ENCODE measurements at regions not wholly inside any gene's neighbourhood (a gene's known extent, or its start where the extent isn't known, plus 50 kb on each side); places are given as distances from the start of the nearest gene placed in this dataset.

DNA sequence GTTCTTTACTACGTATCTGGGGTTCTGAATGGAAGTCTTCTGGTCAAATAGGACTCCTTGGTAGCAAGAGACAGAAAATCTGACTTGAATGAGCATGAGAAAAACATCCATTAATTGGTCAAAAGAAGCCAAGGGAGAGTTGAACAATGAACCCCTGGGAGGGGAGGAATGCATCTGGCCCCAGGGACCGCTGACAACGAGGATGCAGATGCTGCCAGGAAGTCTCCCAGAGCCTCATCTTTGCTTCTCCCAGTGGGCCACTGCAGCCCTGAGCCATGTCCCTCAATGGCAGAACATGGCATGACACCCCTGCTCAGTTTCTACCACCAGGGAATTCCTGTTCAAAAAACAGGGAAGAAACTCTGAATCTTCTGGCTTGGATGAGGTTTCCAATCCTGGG, 50.5 kb upstream of the ICE1 start:
- H3K9me3 ChIP-seq (replicated peaks in 1 of 2; ENCODE audit: control insufficient read depth in 1 of 2, insufficient read depth in 1 of 2, low read length in 2 of 2) = peaks cover 0 to 20% of the 10 kb centered on the region in 2 donors

DNA sequence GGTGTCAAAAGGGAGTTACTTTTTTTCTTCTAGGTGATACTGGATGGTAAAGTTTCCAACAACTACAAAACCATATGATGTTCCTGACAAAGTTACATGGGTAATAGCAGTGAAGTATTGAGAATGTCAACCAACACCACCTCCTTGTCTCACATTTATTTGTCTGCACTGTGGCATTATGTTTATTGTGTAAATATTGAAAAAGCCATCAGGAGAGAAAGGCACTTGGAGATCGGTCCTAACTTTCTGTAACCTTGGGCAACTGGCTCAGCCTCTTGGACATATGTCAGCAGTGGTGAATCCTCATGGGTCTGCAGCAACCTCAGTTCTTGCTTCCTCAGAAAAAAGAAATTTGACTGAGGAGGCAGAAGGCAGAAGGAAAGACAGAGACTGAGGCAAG, 50.0 kb upstream of the ICE1 start:
- H3K36me3 Mint-ChIP-seq = no peaks in the 10 kb centered on the region
- H3K27me3 Mint-ChIP-seq (ENCODE audit: low read depth in 3 of 3) = peaks cover 0 to 2% (median 0%) of the 10 kb centered on the region in 3 donors
- no peak overlapping the region for H3K27ac Mint-ChIP-seq
- Histone ChIP-seq H3K27me3 (ENCODE audit: control insufficient read depth in 2 of 2, insufficient read depth in 2 of 2, low read length in 2 of 2) (no peaks in the 10 kb centered on the region), H3K4me1 (ENCODE audit: control insufficient read depth in 1 of 2, insufficient read depth in 2 of 2, low read length in 2 of 2) (no peaks in the 10 kb centered on the region), H3K79me2 (ENCODE audit: insufficient read depth, low read length) (no peaks in the 10 kb centered on the region), H4K20me1 (ENCODE audit: insufficient read depth, low read length) (no peaks in the 10 kb centered on the region), H3K27ac (ENCODE audit: low read depth in 1 of 2, low read length in 2 of 2) (no peak overlapping the region), H3K4me3 (replicated peaks in 1 of 3; ENCODE audit: low read depth in 2 of 3, low read length in 3 of 3) (no peak overlapping the region), H3K4me2 (replicated peaks; ENCODE audit: extremely low read depth, low read length, poor library complexity, severe bottlenecking) (no peak overlapping the region), H3K9me3 (replicated peaks in 1 of 2; ENCODE audit: control insufficient read depth in 1 of 2, insufficient read depth in 1 of 2, low read length in 2 of 2) (peaks cover 0 to 20% of the 10 kb centered on the region in 2 donors), H3K9ac (ENCODE audit: insufficient read depth, low read length, poor library complexity, severe bottlenecking) (no peak overlapping the region), H2AFZ (ENCODE audit: insufficient read depth, low read depth, low read length, poor library complexity, severe bottlenecking) (no peak overlapping the region), H3K36me3 (replicated peaks in 1 of 2; ENCODE audit: control insufficient read depth in 1 of 2, insufficient read depth in 2 of 2, low read length in 2 of 2) (no peaks in the 10 kb centered on the region)
- WGBS (ENCODE audit: insufficient coverage) = 89% methylated on average over 1 of the region's 1 CpG
- H3K4me1 Mint-ChIP-seq = no peaks in the 10 kb centered on the region
- TF ChIP-seq, protein P1, sequence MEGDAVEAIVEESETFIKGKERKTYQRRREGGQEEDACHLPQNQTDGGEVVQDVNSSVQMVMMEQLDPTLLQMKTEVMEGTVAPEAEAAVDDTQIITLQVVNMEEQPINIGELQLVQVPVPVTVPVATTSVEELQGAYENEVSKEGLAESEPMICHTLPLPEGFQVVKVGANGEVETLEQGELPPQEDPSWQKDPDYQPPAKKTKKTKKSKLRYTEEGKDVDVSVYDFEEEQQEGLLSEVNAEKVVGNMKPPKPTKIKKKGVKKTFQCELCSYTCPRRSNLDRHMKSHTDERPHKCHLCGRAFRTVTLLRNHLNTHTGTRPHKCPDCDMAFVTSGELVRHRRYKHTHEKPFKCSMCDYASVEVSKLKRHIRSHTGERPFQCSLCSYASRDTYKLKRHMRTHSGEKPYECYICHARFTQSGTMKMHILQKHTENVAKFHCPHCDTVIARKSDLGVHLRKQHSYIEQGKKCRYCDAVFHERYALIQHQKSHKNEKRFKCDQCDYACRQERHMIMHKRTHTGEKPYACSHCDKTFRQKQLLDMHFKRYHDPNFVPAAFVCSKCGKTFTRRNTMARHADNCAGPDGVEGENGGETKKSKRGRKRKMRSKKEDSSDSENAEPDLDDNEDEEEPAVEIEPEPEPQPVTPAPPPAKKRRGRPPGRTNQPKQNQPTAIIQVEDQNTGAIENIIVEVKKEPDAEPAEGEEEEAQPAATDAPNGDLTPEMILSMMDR (IDR thresholded peaks at IDR 0.05) = no peak
- H3K9me3 Mint-ChIP-seq = peaks cover 6 to 33% (median 18%) of the 10 kb centered on the region in 7 donors
- intact Hi-C loops (cut with micrococcal nuclease) = no loop called here
- no peak overlapping the region for H3K4me3 Mint-ChIP-seq
- no peak for DNase-seq

More for the DNA sequence above, 50.5 kb upstream of the ICE1 start:
- H3K4me3 Mint-ChIP-seq = no peak overlapping the region
- Histone ChIP-seq H4K20me1 (ENCODE audit: insufficient read depth, low read length) (no peaks in the 10 kb centered on the region), H3K4me2 (replicated peaks; ENCODE audit: extremely low read depth, low read length, poor library complexity, severe bottlenecking) (no peak overlapping the region), H2AFZ (ENCODE audit: insufficient read depth, low read depth, low read length, poor library complexity, severe bottlenecking) (no peak overlapping the region), H3K27ac (ENCODE audit: low read depth in 1 of 2, low read length in 2 of 2) (no peak overlapping the region), H3K4me3 (replicated peaks in 1 of 3; ENCODE audit: low read depth in 2 of 3, low read length in 3 of 3) (no peak overlapping the region), H3K79me2 (ENCODE audit: insufficient read depth, low read length) (no peaks in the 10 kb centered on the region), H3K4me1 (ENCODE audit: control insufficient read depth in 1 of 2, insufficient read depth in 2 of 2, low read length in 2 of 2) (no peaks in the 10 kb centered on the region), H3K9ac (ENCODE audit: insufficient read depth, low read length, poor library complexity, severe bottlenecking) (no peak overlapping the region), H3K36me3 (replicated peaks in 1 of 2; ENCODE audit: control insufficient read depth in 1 of 2, insufficient read depth in 2 of 2, low read length in 2 of 2) (no peaks in the 10 kb centered on the region), H3K27me3 (ENCODE audit: control insufficient read depth in 2 of 2, insufficient read depth in 2 of 2, low read length in 2 of 2) (no peaks in the 10 kb centered on the region)
- WGBS (ENCODE audit: insufficient coverage) = 100% methylated on average over 1 of the region's 3 CpGs
- no peak overlapping the region for H3K27ac Mint-ChIP-seq
- intact Hi-C loops (cut with micrococcal nuclease) = no loop called here
- H3K36me3 Mint-ChIP-seq = no peaks in the 10 kb centered on the region
- no peaks in the 10 kb centered on the region for H3K4me1 Mint-ChIP-seq
- TF ChIP-seq, protein P1 (IDR thresholded peaks at IDR 0.05) = no peak
- H3K27me3 Mint-ChIP-seq (ENCODE audit: low read depth in 3 of 3) = peaks cover 0 to 2% (median 0%) of the 10 kb centered on the region in 3 donors
- H3K9me3 Mint-ChIP-seq = peaks cover 6 to 33% (median 16%) of the 10 kb centered on the region in 7 donors
- DNase-seq = no peak

Measured in CD14-positive monocyte (primary cell).